GM23248 (cell line): ENCODE measurements at regions not wholly inside any gene's neighbourhood (a gene's known extent, or its start where the extent isn't known, plus 50 kb on each side); places are given as distances from the start of the nearest gene placed in this dataset.

ENCODE experiments used
- DNase-seq: peaks from one replicate; pipeline ENCODE4 v3.0.0-alpha.2; 2015
- H2AFZ ChIP-seq: fragments of 200-600 bp; sonication (generic); 2 replicates; pipeline ENCODE4 v1.6.1; 2016; ENCODE audit warnings: antibody characterized with exemption
- H3F3A ChIP-seq: fragments of 200-600 bp; sonication (generic); 2 replicates; pipeline ENCODE4 v1.6.1; 2016; ENCODE audit warnings: mild to moderate bottlenecking, antibody characterized with exemption, mixed run types; ENCODE audit not compliant: insufficient read depth
- H3K27ac ChIP-seq: fragments of 200-600 bp; sonication (generic); 2 replicates; pipeline ENCODE4 v1.5.1; 2016; ENCODE audit warnings: mild to moderate bottlenecking
- H3K27me3 ChIP-seq: fragments of 200-600 bp; sonication (generic); replicated peaks from 2 replicates; pipeline ENCODE4 v1.6.1; 2016; ENCODE audit warnings: mild to moderate bottlenecking; ENCODE audit not compliant: insufficient read depth
- H3K36me3 ChIP-seq: fragments of 200-600 bp; sonication (generic); 2 replicates; pipeline ENCODE4 v1.6.1; 2016; ENCODE audit warnings: low read depth, mild to moderate bottlenecking
- H3K4me1 ChIP-seq: fragments of 200-600 bp; sonication (generic); 2 replicates; pipeline ENCODE4 v1.6.1; 2016; ENCODE audit warnings: mild to moderate bottlenecking; ENCODE audit not compliant: insufficient read depth
- H3K4me2 ChIP-seq: fragments of 200-600 bp; sonication (generic); one replicate; pipeline ENCODE4 v1.6.1; 2016; ENCODE audit warnings: mild to moderate bottlenecking; ENCODE audit not compliant: unreplicated experiment
- H3K4me3 ChIP-seq: fragments of 200-600 bp; sonication (generic); 2 replicates; pipeline ENCODE4 v1.5.1; 2016; ENCODE audit warnings: mild to moderate bottlenecking
- H3K79me2 ChIP-seq: fragments of 200-600 bp; sonication (generic); 2 replicates; pipeline ENCODE4 v1.6.1; 2016; ENCODE audit warnings: mild to moderate bottlenecking; ENCODE audit not compliant: insufficient read depth
- H3K9ac ChIP-seq: fragments of 200-600 bp; sonication (generic); 2 replicates; pipeline ENCODE4 v1.6.1; 2016; ENCODE audit warnings: mild to moderate bottlenecking
- H3K9me2 ChIP-seq: fragments of 200-600 bp; sonication (generic); 2 replicates; pipeline ENCODE4 v1.6.1; 2016; ENCODE audit warnings: mixed run types, mild to moderate bottlenecking, moderate library complexity; ENCODE audit not compliant: insufficient read depth
- H3K9me3 ChIP-seq: fragments of 200-600 bp; sonication (generic); one replicate; pipeline ENCODE4 v1.6.1; 2017; ENCODE audit warnings: low read depth
- H4K20me1 ChIP-seq: fragments of 200-600 bp; sonication (generic); 2 replicates; pipeline ENCODE4 v1.6.0; 2016; ENCODE audit not compliant: insufficient read depth
- EZH2 ChIP-seq: fragments of 200-600 bp; sonication (generic); IDR thresholded peaks from 2 replicates; pipeline ENCODE4 v1.6.1; 2018; ENCODE audit warnings: antibody characterized with exemption, mild to moderate bottlenecking; ENCODE audit not compliant: insufficient read depth, poor library complexity, severe bottlenecking
- EZH2phosphoT487 ChIP-seq: fragments of 200-600 bp; sonication (generic); IDR thresholded peaks from 2 replicates; pipeline ENCODE4 v1.6.1; 2018; ENCODE audit warnings: antibody characterized with exemption, moderate library complexity, mild to moderate bottlenecking, low read depth; ENCODE audit not compliant: insufficient read depth
- whole genome bisulfite sequencing, 2 experiments: methylation state at CpG; one replicate each; pipeline ENCODE4 v1.1.6; 2015 to 2017; ENCODE audit warnings: low lambda C conversion rate in 2 of 2, low coverage in 1 of 2; ENCODE audit errors: missing lambda C conversion rate in 2 of 2; 5-methylcytosine and 5-hydroxymethylcytosine counted together
- in situ Hi-C: fragments of 300-500 bp; cut with MboI; formaldehyde crosslinking; loops from 2 replicates; pipeline ENCODE4 v1.15.0; 2020

DNA sequence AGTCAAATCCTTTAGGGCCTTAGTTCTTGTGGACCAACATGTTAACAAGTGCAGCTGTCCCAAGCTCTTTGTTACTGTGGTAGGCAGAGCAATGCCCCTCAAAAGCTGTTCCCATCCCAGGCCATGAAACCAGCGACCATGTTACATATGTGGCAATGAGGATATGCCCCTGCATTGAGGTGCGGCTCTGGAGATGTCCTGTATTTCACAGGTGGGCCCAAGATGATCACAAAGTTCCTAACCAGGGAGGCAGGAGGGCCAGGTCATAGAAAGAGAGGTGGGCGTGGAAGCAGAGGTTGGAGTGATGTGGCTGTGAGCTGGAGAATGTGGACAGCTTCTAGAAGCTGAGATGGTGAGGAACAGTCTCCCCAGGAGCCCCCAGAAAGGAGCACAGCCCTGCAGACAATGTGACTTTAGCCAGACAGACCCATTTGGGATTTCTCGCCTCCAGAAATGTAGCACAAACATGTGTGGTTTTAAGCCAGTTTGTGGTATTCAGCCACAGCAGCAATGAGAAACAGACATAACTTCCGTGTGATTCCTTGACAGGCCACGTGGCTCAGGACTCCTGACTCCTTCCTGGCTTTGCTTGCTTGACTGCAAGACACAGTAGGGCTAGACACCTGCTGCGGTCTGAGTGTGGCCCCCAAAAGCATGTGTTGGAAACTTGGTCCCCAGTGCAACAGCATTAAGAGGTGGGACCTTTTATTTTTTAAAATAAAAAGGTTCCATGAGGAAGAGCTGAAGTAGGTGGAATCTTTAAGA is 778.3 kb downstream of the KCNJ18 start:
- no peaks in the 10 kb centered on the region for H3K9me3 ChIP-seq
- no peaks in the 10 kb centered on the region for H3K36me3 ChIP-seq
- no peak overlapping the region for H2AFZ ChIP-seq
- in situ Hi-C loops = no loop called here
- H3K4me3 ChIP-seq = no peak overlapping the region
- no peaks in the 10 kb centered on the region for H3K9me2 ChIP-seq
- DNase-seq = no peak
- H3K27ac ChIP-seq = no peak overlapping the region
- H3K4me2 ChIP-seq = no peak overlapping the region
- no peaks in the 10 kb centered on the region for H3K79me2 ChIP-seq
- H3K9ac ChIP-seq = no peak overlapping the region
- no peaks in the 10 kb centered on the region for H3F3A ChIP-seq
- WGBS, 2 experiments = 26 to 27% methylated on average over 7 of the region's 7 CpGs
- no peaks in the 10 kb centered on the region for H4K20me1 ChIP-seq
- no peak for TF ChIP-seq EZH2phosphoT487
- no peak for TF ChIP-seq EZH2
- no peaks in the 10 kb centered on the region for H3K27me3 ChIP-seq
- H3K4me1 ChIP-seq = no peaks in the 10 kb centered on the region

DNA sequence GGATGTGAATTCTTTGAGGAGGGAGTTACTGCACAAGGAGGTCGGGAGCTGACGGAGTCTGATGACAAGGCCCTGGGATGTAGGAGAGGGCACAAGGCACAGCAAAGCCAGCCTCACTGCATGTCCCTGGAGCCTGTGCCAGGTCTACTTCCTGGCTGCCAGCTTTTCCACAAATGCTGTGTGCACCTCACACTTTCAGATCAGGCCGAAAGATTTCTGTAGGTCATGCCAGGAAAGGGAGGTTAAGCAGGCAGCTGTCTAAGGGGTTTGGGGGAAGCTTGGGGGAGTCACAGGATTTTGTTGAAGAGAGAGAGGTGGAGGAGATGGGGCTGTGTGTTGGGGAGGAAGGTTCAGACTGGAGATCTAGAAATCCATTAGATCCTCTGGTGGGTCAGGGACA is 792.5 kb downstream of the KCNJ18 start:
- H3K9ac ChIP-seq = no peak overlapping the region
- TF ChIP-seq EZH2phosphoT487 (no peak), EZH2 (no peak)
- H3K4me1 ChIP-seq = no peaks in the 10 kb centered on the region
- 38% methylated on average over 3 of the region's 3 CpGs for WGBS, 2 experiments
- no peaks in the 10 kb centered on the region for H3K9me3 ChIP-seq
- H2AFZ ChIP-seq = no peak overlapping the region
- no peaks in the 10 kb centered on the region for H3K36me3 ChIP-seq
- H3K27ac ChIP-seq = no peak overlapping the region
- H3K79me2 ChIP-seq = no peaks in the 10 kb centered on the region
- H4K20me1 ChIP-seq = no peaks in the 10 kb centered on the region
- no peaks in the 10 kb centered on the region for H3F3A ChIP-seq
- in situ Hi-C loops = no loop called here
- no peaks in the 10 kb centered on the region for H3K27me3 ChIP-seq
- no peaks in the 10 kb centered on the region for H3K9me2 ChIP-seq
- DNase-seq = no peak
- H3K4me2 ChIP-seq = no peak overlapping the region
- no peak overlapping the region for H3K4me3 ChIP-seq

DNA sequence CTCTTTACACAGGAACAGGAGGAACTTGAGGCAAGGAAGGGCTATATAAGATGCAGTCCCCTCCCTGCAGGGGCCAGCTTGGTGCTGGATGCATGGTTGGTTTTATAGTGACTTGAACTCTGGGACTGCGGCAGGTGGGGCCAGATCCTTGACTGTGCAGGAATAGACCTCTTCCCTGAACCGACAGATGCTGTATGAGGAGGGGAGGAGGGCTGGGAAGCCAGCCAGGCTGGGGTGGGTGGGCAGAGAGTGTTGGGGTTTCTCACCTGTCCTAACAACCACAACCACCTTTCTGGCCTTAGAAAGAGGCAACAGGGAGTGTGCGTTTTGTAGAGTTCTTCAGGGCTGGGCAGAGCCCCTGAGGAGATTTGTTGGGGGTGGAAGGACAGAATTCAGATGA is 798.1 kb downstream of the KCNJ18 start:
- H3K79me2 ChIP-seq = no peaks in the 10 kb centered on the region
- H3K4me2 ChIP-seq = no peak overlapping the region
- H3F3A ChIP-seq = no peaks in the 10 kb centered on the region
- no peak for DNase-seq
- WGBS, 2 experiments = 11 to 28% methylated on average over 3 of the region's 3 CpGs
- in situ Hi-C loops = no loop called here
- H3K4me3 ChIP-seq = no peak overlapping the region
- H3K9ac ChIP-seq = no peak overlapping the region
- TF ChIP-seq EZH2 (no peak), EZH2phosphoT487 (no peak)
- no peak overlapping the region for H3K27ac ChIP-seq
- no peaks in the 10 kb centered on the region for H3K4me1 ChIP-seq
- no peaks in the 10 kb centered on the region for H3K9me3 ChIP-seq
- H2AFZ ChIP-seq = no peak overlapping the region
- H3K9me2 ChIP-seq = no peaks in the 10 kb centered on the region
- H3K36me3 ChIP-seq = no peaks in the 10 kb centered on the region
- H3K27me3 ChIP-seq = no peaks in the 10 kb centered on the region
- no peaks in the 10 kb centered on the region for H4K20me1 ChIP-seq

GRCh38 chr17:22492331-22492730 is 800.0 kb downstream of the KCNJ18 start:
- 10 to 17% methylated on average over 4 of the region's 4 CpGs for WGBS, 2 experiments
- Histone ChIP-seq H3K9me3 (no peaks in the 10 kb centered on the region), H4K20me1 (no peaks in the 10 kb centered on the region), H3K79me2 (no peaks in the 10 kb centered on the region), H3K9me2 (no peaks in the 10 kb centered on the region), H3K9ac (no peak overlapping the region), H3F3A (no peaks in the 10 kb centered on the region), H3K27me3 (no peaks in the 10 kb centered on the region), H2AFZ (no peak overlapping the region), H3K4me3 (no peak overlapping the region), H3K27ac (no peak overlapping the region), H3K36me3 (no peaks in the 10 kb centered on the region), H3K4me2 (no peak overlapping the region), H3K4me1 (no peaks in the 10 kb centered on the region)
- TF ChIP-seq EZH2 (no peak), EZH2phosphoT487 (no peak)
- DNase-seq = no peak
- in situ Hi-C loops = no loop called here

DNA sequence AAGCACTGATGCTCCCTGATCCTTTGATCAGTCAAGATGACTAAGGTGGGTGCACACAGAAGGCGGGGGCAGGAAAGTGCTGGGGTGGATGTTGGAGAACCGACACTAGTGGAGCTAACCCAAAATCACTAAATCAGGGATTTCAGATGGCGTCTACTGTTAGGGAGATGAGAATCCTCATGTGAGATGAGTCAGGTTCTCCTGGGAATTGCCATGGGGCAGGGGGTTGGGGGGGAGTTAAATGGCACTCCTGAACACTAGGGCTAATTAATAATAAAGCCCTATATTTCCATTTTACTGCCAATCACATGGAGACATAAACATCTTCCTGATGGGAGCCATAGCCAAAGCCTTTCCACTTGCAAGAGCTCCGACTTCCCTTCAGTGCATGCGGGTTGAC is 804.1 kb downstream of the KCNJ18 start:
- no peaks in the 10 kb centered on the region for H3F3A ChIP-seq
- DNase-seq = no peak
- no peak overlapping the region for H3K9ac ChIP-seq
- in situ Hi-C loops = no loop called here
- no peaks in the 10 kb centered on the region for H3K4me1 ChIP-seq
- H2AFZ ChIP-seq = no peak overlapping the region
- H4K20me1 ChIP-seq = no peaks in the 10 kb centered on the region
- H3K4me2 ChIP-seq = no peak overlapping the region
- no peaks in the 10 kb centered on the region for H3K36me3 ChIP-seq
- no peaks in the 10 kb centered on the region for H3K9me2 ChIP-seq
- TF ChIP-seq EZH2phosphoT487 (no peak), EZH2 (no peak)
- no peak overlapping the region for H3K27ac ChIP-seq
- no peaks in the 10 kb centered on the region for H3K27me3 ChIP-seq
- no peaks in the 10 kb centered on the region for H3K79me2 ChIP-seq
- WGBS, 2 experiments = 38 to 41% methylated on average over 5 of the region's 5 CpGs
- no peak overlapping the region for H3K4me3 ChIP-seq
- no peaks in the 10 kb centered on the region for H3K9me3 ChIP-seq
